Right atrium auricular region (tissue), 2 donors: ENCODE measurements at regions not wholly inside any gene's neighbourhood (a gene's known extent, or its start where the extent isn't known, plus 50 kb on each side); places are given as distances from the start of the nearest gene placed in this dataset.

Experiments used
- DNase-seq: peaks from one replicate; pipeline ENCODE4 v3.0.0-alpha.2; 2019; ENCODE audit warnings: low spot score
- H3K27ac ChIP-seq, 2 donors: fragments of 200-600 bp; sonication (generic); 1 replicate in 1 of 2; 2 replicates in 1 of 2; pipeline ENCODE4 v1.5.1; 2016 to 2019
- H3K27me3 ChIP-seq, 2 donors: fragments of 200-600 bp; sonication (generic); one replicate each; pipeline versions ENCODE4 v1.5.1 to v1.6.0; 2017 to 2019
- H3K36me3 ChIP-seq: fragments of 200-600 bp; sonication (generic); one replicate; pipeline ENCODE4 v1.5.1; 2016
- H3K4me1 ChIP-seq, 2 donors: fragments of 200-600 bp; sonication (generic); one replicate each; pipeline versions ENCODE4 v1.5.1 to v1.6.0; 2017 to 2019
- H3K4me3 ChIP-seq, 2 donors: fragments of 200-600 bp; sonication (generic); 1 replicate in 1 of 2; 2 replicates in 1 of 2; pipeline ENCODE4 v1.5.1; 2017 to 2019; ENCODE audit warnings: mild to moderate bottlenecking in 1 of 2, moderate library complexity in 1 of 2
- H3K9me3 ChIP-seq, 2 donors: fragments of 200-600 bp; sonication (generic); one replicate each; pipeline ENCODE4 v1.5.1; 2019
- TF ChIP-seq, protein P1 (sequence below), 2 donors: fragments of 200-600 bp; sonication (generic); IDR thresholded peaks; one replicate each; pipeline ENCODE4 v1.5.1; 2019; ENCODE audit warnings: antibody characterized with exemption in 2 of 2

DNA sequence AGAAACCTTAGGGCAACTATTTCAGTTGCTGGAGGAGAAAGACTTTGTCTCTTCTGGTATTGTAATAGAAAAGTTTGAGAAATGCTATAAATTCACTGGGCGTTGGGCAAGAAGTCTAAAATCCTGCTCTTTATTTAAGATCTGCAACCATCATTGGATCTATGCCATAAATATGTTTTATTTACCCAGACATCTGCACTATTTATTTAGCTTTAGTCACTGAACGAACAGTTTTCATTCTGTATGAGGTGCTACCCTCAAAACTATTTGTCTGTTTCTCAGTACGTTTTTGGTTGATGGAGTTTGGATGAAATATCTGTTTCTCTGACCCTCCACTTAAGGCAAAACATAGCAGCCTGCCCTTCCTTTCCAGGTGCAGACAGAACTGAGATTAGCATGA is 171.5 kb downstream of the SNX19 start:
- no peaks in the 10 kb centered on the region for H3K4me1 ChIP-seq
- no peaks in the 10 kb centered on the region for H3K27me3 ChIP-seq
- H3K27ac ChIP-seq = no peak overlapping the region
- H3K36me3 ChIP-seq = no peaks in the 10 kb centered on the region
- H3K9me3 ChIP-seq = peaks cover 0 to 24% of the 10 kb centered on the region in 2 donors
- TF ChIP-seq, protein P1, sequence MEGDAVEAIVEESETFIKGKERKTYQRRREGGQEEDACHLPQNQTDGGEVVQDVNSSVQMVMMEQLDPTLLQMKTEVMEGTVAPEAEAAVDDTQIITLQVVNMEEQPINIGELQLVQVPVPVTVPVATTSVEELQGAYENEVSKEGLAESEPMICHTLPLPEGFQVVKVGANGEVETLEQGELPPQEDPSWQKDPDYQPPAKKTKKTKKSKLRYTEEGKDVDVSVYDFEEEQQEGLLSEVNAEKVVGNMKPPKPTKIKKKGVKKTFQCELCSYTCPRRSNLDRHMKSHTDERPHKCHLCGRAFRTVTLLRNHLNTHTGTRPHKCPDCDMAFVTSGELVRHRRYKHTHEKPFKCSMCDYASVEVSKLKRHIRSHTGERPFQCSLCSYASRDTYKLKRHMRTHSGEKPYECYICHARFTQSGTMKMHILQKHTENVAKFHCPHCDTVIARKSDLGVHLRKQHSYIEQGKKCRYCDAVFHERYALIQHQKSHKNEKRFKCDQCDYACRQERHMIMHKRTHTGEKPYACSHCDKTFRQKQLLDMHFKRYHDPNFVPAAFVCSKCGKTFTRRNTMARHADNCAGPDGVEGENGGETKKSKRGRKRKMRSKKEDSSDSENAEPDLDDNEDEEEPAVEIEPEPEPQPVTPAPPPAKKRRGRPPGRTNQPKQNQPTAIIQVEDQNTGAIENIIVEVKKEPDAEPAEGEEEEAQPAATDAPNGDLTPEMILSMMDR (IDR thresholded peaks at IDR 0.05) = no peak
- DNase-seq = no peak
- no peak overlapping the region for H3K4me3 ChIP-seq

DNA sequence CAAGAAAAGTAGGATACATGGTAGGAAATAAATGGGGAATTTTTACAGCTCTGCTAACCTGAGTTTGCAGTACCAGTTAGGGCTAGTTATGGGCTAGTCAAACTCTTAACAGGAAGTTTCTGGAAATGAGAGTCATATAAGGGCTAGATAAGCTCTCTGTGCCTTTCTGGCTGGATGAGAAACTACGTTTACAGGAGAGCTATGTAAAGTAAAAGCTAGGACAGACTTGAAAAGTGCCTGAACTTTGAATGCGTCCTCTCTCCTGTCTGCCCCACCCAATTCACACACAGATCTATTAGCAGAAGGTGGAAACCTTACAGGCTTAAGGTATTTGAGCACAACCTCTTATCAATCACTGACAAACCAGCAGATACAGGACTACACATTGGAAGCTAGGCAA is 167.1 kb downstream of the SNX19 start:
- Histone ChIP-seq H3K4me1 (no peaks in the 10 kb centered on the region), H3K27ac (no peak overlapping the region), H3K27me3 (no peaks in the 10 kb centered on the region), H3K9me3 (no peaks in the 10 kb centered on the region), H3K36me3 (no peaks in the 10 kb centered on the region), H3K4me3 (no peak overlapping the region)
- TF ChIP-seq, protein P1 (IDR thresholded peaks at IDR 0.05) = no peak
- no peak for DNase-seq

DNA sequence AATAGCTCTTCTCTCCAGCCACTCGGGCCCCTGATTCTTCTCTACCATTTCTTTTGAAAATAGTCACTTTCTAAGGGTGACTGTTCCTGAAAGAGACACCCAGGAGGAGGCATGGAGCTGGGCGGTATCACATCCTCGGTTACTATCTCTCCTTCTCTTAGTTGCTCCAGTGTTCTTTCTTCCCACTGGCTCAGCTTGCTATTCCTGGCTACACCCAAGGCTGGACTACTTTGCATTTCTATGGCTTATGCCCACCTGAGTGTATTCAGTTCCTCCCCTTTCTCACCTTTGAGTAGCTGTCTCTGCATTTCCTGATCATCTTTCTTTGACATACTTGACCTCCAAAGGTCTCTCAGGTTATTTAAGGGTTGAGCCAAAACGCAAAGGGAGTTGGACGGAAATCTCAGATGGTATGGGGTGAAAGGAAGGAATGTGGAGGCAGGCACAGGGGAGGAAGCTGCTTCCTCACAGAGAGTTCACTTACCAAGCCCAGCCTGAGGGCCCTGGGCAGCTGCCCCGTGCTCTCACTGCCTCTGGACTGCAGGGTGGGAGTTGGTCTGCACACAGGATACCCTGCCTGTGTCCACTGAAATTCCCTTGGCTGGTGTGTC is 155.7 kb downstream of the SNX19 start:
- H3K27me3 ChIP-seq = no peaks in the 10 kb centered on the region
- H3K36me3 ChIP-seq = no peaks in the 10 kb centered on the region
- TF ChIP-seq, protein P1 (IDR thresholded peaks at IDR 0.05) = no peak
- DNase-seq = no peak
- no peak overlapping the region for H3K4me3 ChIP-seq
- H3K4me1 ChIP-seq = peaks cover 0 to 6% of the 10 kb centered on the region in 2 donors
- H3K9me3 ChIP-seq = no peaks in the 10 kb centered on the region
- no peak overlapping the region for H3K27ac ChIP-seq

DNA sequence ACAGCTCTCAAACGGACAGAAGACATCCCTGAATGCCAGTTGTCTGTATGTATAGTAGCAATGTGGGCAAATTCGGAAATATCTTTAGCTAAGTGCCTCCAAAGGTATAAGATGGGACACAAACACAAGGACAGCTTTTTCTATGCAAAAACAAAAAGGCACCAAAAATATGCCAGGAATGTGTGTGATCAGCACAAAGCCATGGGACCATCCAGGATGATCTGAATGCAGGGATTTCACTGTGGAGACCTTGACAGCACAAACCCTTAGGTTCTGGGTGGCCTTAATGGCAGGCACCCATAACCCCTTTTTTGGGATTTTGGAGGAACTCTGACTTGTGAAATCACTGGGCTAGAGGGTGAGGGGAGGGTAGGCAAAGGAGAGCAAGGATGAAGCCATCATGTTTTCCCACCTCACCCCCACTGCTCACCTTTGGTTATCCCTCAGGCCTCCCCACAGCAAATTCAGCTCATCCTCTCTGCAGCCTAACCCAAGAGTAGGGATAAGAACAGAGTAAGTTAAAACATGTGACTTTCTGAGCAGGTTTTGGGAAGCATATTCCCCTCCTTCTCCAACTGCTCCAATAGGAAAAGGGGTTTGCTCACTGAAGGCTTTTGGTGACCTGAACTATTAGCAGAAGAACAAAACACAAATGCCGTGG is 154.6 kb downstream of the SNX19 start:
- no peaks in the 10 kb centered on the region for H3K9me3 ChIP-seq
- DNase-seq = no peak
- no peaks in the 10 kb centered on the region for H3K27me3 ChIP-seq
- TF ChIP-seq, protein P1 (IDR thresholded peaks at IDR 0.05) = no peak
- no peak overlapping the region for H3K27ac ChIP-seq
- no peak overlapping the region for H3K4me3 ChIP-seq
- peaks cover 0 to 6% of the 10 kb centered on the region in 2 donors for H3K4me1 ChIP-seq
- no peaks in the 10 kb centered on the region for H3K36me3 ChIP-seq

DNA sequence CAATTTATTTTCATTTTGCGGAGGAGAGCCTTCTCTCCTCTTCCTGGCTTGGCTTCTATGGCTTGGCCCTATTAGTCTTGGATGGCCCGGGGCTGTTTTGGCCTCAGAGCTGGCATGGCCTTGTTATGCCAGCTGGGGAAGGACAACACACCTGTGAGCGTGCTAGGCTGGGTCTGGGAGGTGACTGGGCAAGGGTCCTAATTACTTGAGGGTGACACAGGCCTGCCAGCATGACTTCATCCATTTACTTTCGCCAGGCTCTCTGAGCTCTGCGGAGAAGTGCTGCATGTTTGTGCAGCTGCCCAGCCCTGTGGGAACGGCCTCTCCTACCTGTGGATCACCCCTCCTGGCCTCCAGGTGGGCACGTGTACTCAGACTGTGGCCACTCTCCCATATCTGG is 153.6 kb downstream of the SNX19 start:
- no peak overlapping the region for H3K27ac ChIP-seq
- H3K4me1 ChIP-seq = peaks cover 0 to 6% of the 10 kb centered on the region in 2 donors
- no peaks in the 10 kb centered on the region for H3K27me3 ChIP-seq
- peaks cover 0 to 5% of the 10 kb centered on the region in 2 donors for H3K9me3 ChIP-seq
- no peak overlapping the region for H3K4me3 ChIP-seq
- H3K36me3 ChIP-seq = no peaks in the 10 kb centered on the region
- DNase-seq = no peak
- TF ChIP-seq, protein P1 (IDR thresholded peaks at IDR 0.05) = no peak
